SU-DHL-6 (cell line): ENCODE measurements at regions not wholly inside any gene's neighbourhood (a gene's known extent, or its start where the extent isn't known, plus 50 kb on each side); places are given as distances from the start of the nearest gene placed in this dataset.

ENCODE experiments used
- H2AFZ ChIP-seq: fragments of 200-600 bp; sonication (generic); 2 replicates; pipeline ENCODE4 v1.6.1; 2014; ENCODE audit warnings: low read depth, mild to moderate bottlenecking, moderate library complexity, mixed read lengths, antibody characterized with exemption, low read length; ENCODE audit not compliant: severe bottlenecking
- H3F3A ChIP-seq: fragments of 200-600 bp; shearing (Covaris generic); 2 replicates; pipeline ENCODE4 v1.6.0; 2016; ENCODE audit warnings: antibody characterized with exemption, mild to moderate bottlenecking; ENCODE audit not compliant: insufficient read depth
- H3K27ac ChIP-seq: fragments of 200-600 bp; sonication (generic); 2 replicates; pipeline ENCODE4 v1.5.1; 2016; ENCODE audit warnings: low read depth, mild to moderate bottlenecking, low read length, moderate library complexity, mixed read lengths
- H3K27me3 ChIP-seq: fragments of 200-600 bp; sonication (generic), shearing (Covaris generic); 2 replicates; pipeline ENCODE4 v1.6.0; 2014; ENCODE audit warnings: mild to moderate bottlenecking, low read length
- H3K36me3 ChIP-seq: fragments of 200-600 bp; sonication (generic); 2 replicates; pipeline ENCODE4 v1.6.1; 2014; ENCODE audit warnings: mild to moderate bottlenecking, low read length, mixed read lengths
- H3K4me2 ChIP-seq: fragments of 300-600, 200-600 bp; shearing (Covaris generic), sonication (generic); 2 replicates; pipeline ENCODE4 v1.6.0; 2014; ENCODE audit warnings: low read length, low read depth, mild to moderate bottlenecking; ENCODE audit not compliant: poor library complexity, severe bottlenecking
- H3K4me3 ChIP-seq: fragments of 200-600 bp; sonication (generic); 2 replicates; pipeline ENCODE4 v1.5.1; 2014; ENCODE audit warnings: antibody characterized with exemption, low read length, mild to moderate bottlenecking, mixed read lengths; ENCODE audit not compliant: insufficient read depth, poor library complexity, severe bottlenecking
- H3K79me2 ChIP-seq: fragments of 200-600 bp; sonication (generic); 2 replicates; pipeline ENCODE4 v1.6.1; 2014; ENCODE audit warnings: mild to moderate bottlenecking, low read length, moderate library complexity; ENCODE audit not compliant: insufficient read depth
- H3K9ac ChIP-seq: fragments of 200-600 bp; sonication (generic); 2 replicates; pipeline ENCODE4 v1.7.0; 2014; ENCODE audit warnings: mild to moderate bottlenecking, low read length
- H3K9me2 ChIP-seq: fragments of 200-600 bp; sonication (generic); replicated peaks from 2 replicates; pipeline ENCODE4 v1.6.1; 2014; ENCODE audit warnings: low read length; ENCODE audit not compliant: insufficient read depth
- H3K9me3 ChIP-seq: fragments of 200-600 bp; sonication (generic); 2 replicates; pipeline ENCODE4 v1.6.1; 2014; ENCODE audit warnings: low read length, mixed read lengths; ENCODE audit not compliant: insufficient read depth
- H4K20me1 ChIP-seq: fragments of 200-600 bp; sonication (generic); 2 replicates; pipeline ENCODE4 v1.6.1; 2014; ENCODE audit warnings: low read depth, mild to moderate bottlenecking, antibody characterized with exemption, low read length, moderate library complexity, mixed read lengths
- EZH2phosphoT487 ChIP-seq: fragments of 200-600 bp; sonication (generic), shearing (Covaris generic); conservative IDR thresholded peaks from 2 replicates; pipeline ENCODE4 v1.6.1; 2018; ENCODE audit warnings: mild to moderate bottlenecking, antibody characterized with exemption, low read length, moderate library complexity, mixed read lengths
- TF ChIP-seq, protein P1 (sequence below): fragments of 200-600 bp; sonication (generic); IDR thresholded peaks from one replicate; pipeline ENCODE4 v1.5.1; 2017; ENCODE audit warnings: antibody characterized with exemption, mild to moderate bottlenecking, low read length, moderate library complexity; ENCODE audit not compliant: insufficient read depth, poor library complexity, severe bottlenecking

DNA sequence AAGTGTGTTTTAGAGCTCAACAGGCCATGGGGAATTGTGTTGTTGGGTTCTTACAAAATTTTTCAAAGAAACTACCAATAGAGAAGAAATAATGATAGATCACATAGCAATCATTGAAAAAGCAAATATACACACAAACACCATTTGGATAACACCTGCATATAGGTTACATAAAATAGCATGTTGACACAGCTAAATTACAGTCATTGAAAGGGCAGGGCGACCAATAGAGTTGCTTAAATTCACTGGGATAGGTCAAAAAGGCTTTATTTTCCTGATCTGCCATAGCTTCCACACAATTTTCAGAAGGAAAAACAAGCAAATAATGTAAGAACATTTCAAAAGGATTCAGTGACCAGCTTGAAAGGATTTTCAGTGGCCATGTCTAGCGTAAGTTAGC lies 57.9 kb upstream of the FGGY start:
- Histone ChIP-seq H3K4me3 (no peak overlapping the region), H3K9me2 (no peaks in the 10 kb centered on the region; the same call in 1 of the 2 replicates), H2AFZ (no peak overlapping the region), H3K4me2 (no peak overlapping the region), H3K36me3 (no peaks in the 10 kb centered on the region), H3K9ac (no peak overlapping the region), H3F3A (no peaks in the 10 kb centered on the region), H4K20me1 (no peaks in the 10 kb centered on the region), H3K27me3 (no peaks in the 10 kb centered on the region), H3K27ac (no peak overlapping the region), H3K79me2 (no peaks in the 10 kb centered on the region), H3K9me3 (no peaks in the 10 kb centered on the region)
- no peak for TF ChIP-seq EZH2phosphoT487
- TF ChIP-seq, protein P1, sequence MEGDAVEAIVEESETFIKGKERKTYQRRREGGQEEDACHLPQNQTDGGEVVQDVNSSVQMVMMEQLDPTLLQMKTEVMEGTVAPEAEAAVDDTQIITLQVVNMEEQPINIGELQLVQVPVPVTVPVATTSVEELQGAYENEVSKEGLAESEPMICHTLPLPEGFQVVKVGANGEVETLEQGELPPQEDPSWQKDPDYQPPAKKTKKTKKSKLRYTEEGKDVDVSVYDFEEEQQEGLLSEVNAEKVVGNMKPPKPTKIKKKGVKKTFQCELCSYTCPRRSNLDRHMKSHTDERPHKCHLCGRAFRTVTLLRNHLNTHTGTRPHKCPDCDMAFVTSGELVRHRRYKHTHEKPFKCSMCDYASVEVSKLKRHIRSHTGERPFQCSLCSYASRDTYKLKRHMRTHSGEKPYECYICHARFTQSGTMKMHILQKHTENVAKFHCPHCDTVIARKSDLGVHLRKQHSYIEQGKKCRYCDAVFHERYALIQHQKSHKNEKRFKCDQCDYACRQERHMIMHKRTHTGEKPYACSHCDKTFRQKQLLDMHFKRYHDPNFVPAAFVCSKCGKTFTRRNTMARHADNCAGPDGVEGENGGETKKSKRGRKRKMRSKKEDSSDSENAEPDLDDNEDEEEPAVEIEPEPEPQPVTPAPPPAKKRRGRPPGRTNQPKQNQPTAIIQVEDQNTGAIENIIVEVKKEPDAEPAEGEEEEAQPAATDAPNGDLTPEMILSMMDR = no peak

DNA sequence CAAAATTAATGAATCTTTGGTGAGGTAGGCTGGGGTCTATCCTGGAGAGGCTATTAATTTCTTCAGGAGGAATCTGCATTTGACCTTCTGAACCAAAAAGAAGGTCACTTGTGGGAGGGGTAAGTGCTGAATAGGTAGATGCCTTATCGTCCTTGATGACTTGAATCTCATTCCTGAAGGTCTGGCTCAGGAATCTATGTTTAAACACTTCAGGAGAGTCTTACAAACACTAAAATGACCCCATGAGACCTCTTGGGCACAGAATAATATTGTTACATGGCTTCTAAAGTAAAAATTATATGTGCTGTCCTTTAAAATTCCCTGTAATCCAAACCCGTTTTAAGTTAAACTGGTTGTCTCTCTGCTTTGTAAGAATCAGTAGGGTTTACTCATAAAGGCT lies 55.0 kb upstream of the FGGY start:
- no peak overlapping the region for H2AFZ ChIP-seq
- no peaks in the 10 kb centered on the region for H3F3A ChIP-seq
- no peaks in the 10 kb centered on the region for H3K27me3 ChIP-seq
- H3K27ac ChIP-seq = no peak overlapping the region
- H3K4me2 ChIP-seq = no peak overlapping the region
- no peaks in the 10 kb centered on the region for H3K9me3 ChIP-seq
- no peak overlapping the region for H3K9ac ChIP-seq
- no peaks in the 10 kb centered on the region for H3K36me3 ChIP-seq
- no peaks in the 10 kb centered on the region for H4K20me1 ChIP-seq
- H3K79me2 ChIP-seq = no peaks in the 10 kb centered on the region
- TF ChIP-seq, protein P1 = no peak
- no peak for TF ChIP-seq EZH2phosphoT487
- H3K4me3 ChIP-seq = no peak overlapping the region
- H3K9me2 ChIP-seq = no peaks in the 10 kb centered on the region; the same call in 1 of the 2 replicates

DNA sequence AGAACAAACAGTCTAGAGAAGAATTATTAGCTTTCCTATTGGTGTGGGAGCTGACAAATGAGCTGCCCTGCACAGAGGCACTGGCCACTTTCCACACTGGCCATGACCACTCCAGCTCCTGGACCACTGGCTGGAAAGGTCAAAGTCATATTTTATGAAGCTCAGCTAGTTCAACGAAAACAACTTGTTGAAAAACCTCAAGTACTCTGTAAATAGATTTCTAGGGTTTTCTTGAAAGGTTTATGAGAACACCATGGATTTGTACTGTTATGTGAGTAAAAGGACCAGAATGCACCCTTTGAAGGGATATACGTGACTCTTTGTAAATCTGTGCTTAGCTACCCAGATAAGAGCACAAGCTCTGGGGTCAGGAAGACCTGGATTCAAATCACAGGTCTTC lies 54.5 kb upstream of the FGGY start:
- Histone ChIP-seq H3K79me2 (no peaks in the 10 kb centered on the region), H3F3A (no peaks in the 10 kb centered on the region), H3K9me3 (no peaks in the 10 kb centered on the region), H3K4me2 (no peak overlapping the region), H2AFZ (no peak overlapping the region), H3K27me3 (no peaks in the 10 kb centered on the region), H3K27ac (no peak overlapping the region), H3K9ac (no peak overlapping the region), H3K9me2 (no peaks in the 10 kb centered on the region; the same call in 1 of the 2 replicates), H3K36me3 (no peaks in the 10 kb centered on the region), H3K4me3 (no peak overlapping the region), H4K20me1 (no peaks in the 10 kb centered on the region)
- TF ChIP-seq, protein P1 = no peak
- no peak for TF ChIP-seq EZH2phosphoT487

DNA sequence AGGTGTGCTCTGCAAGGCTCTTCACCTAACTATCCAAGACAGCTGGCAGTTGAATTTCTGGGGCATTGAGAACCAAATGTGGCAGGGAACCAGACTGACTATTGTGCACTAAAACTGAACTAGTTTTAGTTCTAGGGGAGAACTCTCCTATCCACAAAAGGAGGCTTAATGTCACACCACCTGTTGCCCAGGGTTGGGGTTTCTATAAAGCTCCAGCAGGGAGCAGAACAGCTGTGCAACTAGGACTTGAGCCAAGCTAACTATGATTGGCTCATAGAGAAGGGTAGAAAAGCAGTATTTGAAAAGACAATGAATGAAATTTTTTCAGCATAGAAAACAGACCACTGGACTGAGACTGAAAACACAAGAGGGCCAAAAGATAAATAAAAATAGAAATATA lies 53.3 kb upstream of the FGGY start:
- H3K4me3 ChIP-seq = no peak overlapping the region
- no peaks in the 10 kb centered on the region for H3K27me3 ChIP-seq
- no peaks in the 10 kb centered on the region for H3K9me2 ChIP-seq
- no peaks in the 10 kb centered on the region for H3K79me2 ChIP-seq
- no peaks in the 10 kb centered on the region for H4K20me1 ChIP-seq
- no peaks in the 10 kb centered on the region for H3K9me3 ChIP-seq
- no peak overlapping the region for H3K4me2 ChIP-seq
- H3K9ac ChIP-seq = no peak overlapping the region
- H3K36me3 ChIP-seq = no peaks in the 10 kb centered on the region
- no peak for TF ChIP-seq EZH2phosphoT487
- TF ChIP-seq, protein P1 = no peak
- H2AFZ ChIP-seq = no peak overlapping the region
- no peak overlapping the region for H3K27ac ChIP-seq
- no peaks in the 10 kb centered on the region for H3F3A ChIP-seq
